Epithelial cell of proximal tubule (primary cell): ENCODE measurements at regions not wholly inside any gene's neighbourhood (a gene's known extent, or its start where the extent isn't known, plus 50 kb on each side); places are given as distances from the start of the nearest gene placed in this dataset.
A peak's percentile ranks its signal among the peaks of the same experiment; 100 is the strongest.

Experiments used
- DNase-seq: peaks from one replicate; pipeline ENCODE4 v3.0.0-alpha.2; 2011; ENCODE audit warnings: low read depth
- H3K4me3 ChIP-seq: 2 replicates; pipeline ENCODE4 v1.5.1; 2011; ENCODE audit warnings: low read depth, mild to moderate bottlenecking, low read length
- CTCF ChIP-seq: conservative IDR thresholded peaks from 2 replicates; pipeline ENCODE4 v1.5.1; 2012; ENCODE audit warnings: low read depth, mild to moderate bottlenecking, low read length

GRCh38 chr15:27646531-27646930 is 452.6 kb downstream of the OCA2 start:
- no peak for DNase-seq
- no peak overlapping the region for H3K4me3 ChIP-seq
- TF ChIP-seq CTCF: no peak

- DNase-seq: no peak
- TF ChIP-seq CTCF: no peak
- H3K4me3 ChIP-seq: no peak overlapping the region
Measured at GRCh38 chr15:27645672-27646071, 453.4 kb downstream of the OCA2 start.

GRCh38 chr15:27642981-27643380 is 456.1 kb downstream of the OCA2 start:
- no peak for TF ChIP-seq CTCF
- H3K4me3 ChIP-seq: no peak overlapping the region
- DNase-seq: peak; percentile 35

GRCh38 chr15:27639595-27639994 is 459.5 kb downstream of the OCA2 start:
- TF ChIP-seq CTCF: no peak
- DNase-seq: no peak

GRCh38 chr15:27638958-27639357 is 460.2 kb downstream of the OCA2 start:
- DNase-seq: no peak
- no peak for TF ChIP-seq CTCF
- no peak overlapping the region for H3K4me3 ChIP-seq

More at GRCh38 chr15:27639595-27639994, 459.5 kb downstream of the OCA2 start:
- H3K4me3 ChIP-seq: no peak overlapping the region

- no peak overlapping the region for H3K4me3 ChIP-seq
- no peak for TF ChIP-seq CTCF
Measured at GRCh38 chr15:27635916-27636315, 463.2 kb downstream of the OCA2 start.

GRCh38 chr15:27628486-27628885 is 470.6 kb downstream of the OCA2 start:
- H3K4me3 ChIP-seq: no peak overlapping the region
- DNase-seq: no peak
- no peak for TF ChIP-seq CTCF

More at GRCh38 chr15:27635916-27636315, 463.2 kb downstream of the OCA2 start:
- DNase-seq: no peak
